Embryonic facial prominence (tissue), 1 donor: ENCODE measurements at regions not wholly inside any gene's neighbourhood (a gene's known extent, or its start where the extent isn't known, plus 50 kb on each side); places are given as distances from the start of the nearest gene placed in this dataset.
"Not testable (repeated sequence)": the region's sequence is repeated elsewhere in the genome, so short reads cannot be mapped to it uniquely, and the experiment has no call there.

Experiments
- DNase-seq: peaks from one replicate; pipeline ENCODE4 v3.0.0-alpha.2; 2016; ENCODE audit errors: extremely low spot score

GRCh38 chr3:35849496-35849895 lies 210.2 kb downstream of the ARPP21 start:
- no peak for DNase-seq

DNA sequence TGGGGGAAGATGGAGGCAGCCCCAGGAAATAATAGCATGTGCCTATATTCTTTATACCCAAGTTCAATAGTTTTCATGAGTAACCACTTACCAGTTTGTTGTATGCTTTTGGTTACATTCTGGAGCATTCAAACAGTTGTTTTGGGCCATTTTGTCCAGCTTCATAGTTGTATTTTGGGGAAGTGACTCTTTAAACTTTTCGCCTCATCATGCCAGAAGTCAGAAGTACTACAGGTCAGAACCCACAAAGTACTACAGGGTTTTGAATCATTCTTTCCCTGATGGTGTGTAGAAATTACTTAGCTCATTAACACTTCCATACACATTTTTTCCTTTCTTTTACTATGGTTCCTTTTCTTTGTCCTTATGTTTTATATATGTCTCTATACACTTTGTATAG lies 210.6 kb downstream of the ARPP21 start:
- DNase-seq, result no peak

DNA sequence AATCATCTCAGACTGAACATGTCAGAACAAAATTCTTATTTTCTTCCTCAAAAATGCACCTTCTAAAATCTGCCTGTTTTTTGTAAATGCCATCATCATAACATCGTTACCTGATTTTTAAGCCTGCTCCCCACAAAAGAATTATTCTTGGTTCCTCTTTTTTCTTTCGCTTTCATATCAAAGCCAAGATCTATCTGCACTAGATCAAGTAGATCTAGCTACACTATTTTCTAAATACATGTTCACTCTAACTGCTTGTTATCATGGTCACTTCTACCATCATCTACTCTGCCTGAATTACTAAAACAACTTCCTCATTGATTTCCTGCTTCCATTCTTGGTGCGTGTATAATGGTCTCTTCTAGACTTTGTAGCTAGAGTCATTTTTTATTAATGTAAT lies 217.7 kb downstream of the ARPP21 start:
- no peak for DNase-seq

DNA sequence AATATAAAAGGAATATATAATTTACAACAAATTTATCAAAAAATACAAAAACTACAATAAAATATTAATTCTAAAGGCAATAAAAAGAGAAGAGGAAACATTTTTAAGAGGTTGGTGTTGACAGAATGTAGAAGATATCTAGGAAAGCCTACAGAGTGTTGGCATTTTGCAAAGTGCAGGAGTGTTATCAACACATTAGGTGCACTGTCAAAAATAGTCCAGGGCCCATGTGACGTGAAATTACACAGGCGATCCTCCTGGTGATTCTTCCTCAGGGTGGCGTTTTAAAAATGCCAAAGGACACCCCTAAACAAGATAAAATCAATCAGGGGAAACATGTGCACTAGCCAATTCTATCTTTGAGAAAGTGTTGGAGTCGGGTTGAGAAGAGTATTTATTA lies 222.7 kb downstream of the ARPP21 start:
- DNase-seq, result no peak

DNA sequence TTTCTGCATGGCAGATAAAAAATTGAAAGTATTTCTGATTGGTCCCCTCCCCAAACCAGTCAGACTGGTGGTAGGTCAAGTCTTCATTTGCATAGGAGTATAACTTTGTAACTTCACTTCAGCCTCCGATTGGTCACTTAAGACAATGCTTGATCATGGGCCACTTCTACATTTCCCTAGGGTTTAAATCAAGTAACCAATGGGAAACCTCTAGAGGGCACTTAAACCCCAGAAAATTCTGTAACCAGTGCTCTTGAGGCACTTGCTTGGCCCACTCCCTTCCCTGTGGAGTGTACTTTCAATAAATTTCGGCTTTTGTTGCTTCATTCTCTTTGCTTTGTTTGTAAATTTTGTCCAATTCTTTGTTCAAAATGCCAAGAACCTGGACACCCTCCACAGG lies 225.5 kb downstream of the ARPP21 start:
- no peak for DNase-seq

DNA sequence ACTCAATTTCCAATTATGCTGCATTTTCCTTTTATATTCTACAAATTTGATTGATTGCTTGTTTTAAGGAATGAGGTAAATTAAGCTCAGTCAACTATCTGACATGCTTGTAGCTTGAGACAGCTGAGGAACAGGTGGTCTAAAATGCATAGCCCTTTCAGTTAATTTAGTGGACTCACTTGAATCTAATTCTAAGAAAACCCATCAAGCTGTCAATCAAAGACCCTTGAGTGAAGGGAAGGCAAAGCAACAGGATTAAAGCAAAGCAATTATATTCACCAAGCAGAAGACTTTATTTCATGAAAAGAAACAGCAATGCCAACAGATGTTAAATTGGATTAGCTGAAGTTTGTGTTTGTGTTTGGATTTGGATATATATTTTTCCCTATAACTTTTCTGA lies 228.5 kb downstream of the ARPP21 start:
- DNase-seq, result no peak

DNA sequence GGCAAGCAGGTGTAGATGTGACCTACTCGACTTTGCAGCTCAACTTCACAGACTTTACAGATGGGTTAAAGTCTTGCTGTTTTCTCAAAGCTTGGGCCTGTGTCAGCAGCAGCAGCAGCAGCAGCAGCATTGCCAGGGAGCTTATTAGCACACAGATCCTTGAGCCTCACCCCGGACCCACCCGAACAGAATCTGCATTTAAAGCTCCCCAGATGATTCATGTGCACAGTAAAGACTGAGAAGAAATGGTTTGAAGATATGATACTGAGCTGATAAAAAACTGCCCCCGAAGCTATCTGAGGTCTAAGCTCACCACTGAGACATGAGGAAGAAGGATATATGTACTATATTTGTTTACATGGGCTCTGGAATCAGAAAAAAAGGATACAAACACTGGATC lies 231.7 kb downstream of the ARPP21 start:
- DNase-seq, result no peak

DNA sequence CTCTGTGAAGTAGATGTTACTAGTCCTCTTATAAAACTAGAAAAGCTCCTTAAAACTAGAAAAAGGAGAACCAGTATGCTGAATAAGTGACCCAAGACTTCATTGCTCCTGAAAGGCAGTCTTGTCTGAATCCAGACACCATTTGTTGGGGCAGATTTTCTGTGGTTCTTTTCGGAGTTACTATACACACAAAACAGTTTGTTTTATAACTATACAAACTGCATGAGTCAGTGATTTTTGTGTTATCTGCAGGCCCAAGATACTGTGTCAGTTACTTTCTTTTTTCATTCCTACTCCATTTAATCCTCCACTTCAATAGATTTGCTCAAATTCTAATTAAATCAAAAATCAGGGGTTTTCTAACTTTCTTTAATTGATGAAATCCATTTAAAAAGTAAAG lies 244.6 kb downstream of the ARPP21 start:
- no peak for DNase-seq

DNA sequence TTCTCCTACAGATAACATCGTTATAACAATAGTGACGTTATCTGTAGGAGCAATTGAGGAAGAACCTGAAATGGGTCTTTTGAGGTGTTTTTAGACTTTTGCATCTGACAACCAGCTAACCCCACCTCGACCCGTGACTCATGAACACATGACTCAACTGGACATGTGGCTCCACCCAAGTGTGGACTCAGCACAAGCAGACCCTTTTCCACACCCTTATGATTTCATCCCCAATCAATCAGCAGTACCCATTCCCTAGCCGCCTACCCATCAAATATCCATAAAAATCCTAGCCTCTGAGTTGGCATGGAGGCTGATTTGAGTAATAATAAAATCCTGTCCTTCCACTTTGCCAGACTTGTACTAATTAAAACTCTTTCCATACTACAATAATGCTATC lies 255.4 kb downstream of the ARPP21 start:
- DNase-seq, result no peak

DNA sequence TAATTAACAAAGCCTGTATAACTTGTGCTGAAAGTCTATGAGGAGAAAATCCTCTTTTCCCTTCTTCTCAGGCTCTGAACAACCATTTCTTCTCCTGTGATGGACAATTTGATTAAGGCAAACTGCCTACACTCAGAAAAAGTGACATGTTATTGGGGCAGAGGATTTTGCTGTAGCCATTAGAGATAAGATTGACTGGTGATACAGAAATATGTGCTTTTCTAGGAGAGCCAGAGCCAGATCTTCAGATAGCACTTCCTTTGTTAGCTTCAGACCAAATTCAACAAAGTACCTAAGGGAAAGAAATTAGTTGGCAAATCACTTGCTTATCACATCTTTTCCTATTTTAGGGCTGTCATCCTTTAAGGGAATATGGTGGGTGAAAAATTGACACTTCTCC lies 259.9 kb downstream of the ARPP21 start:
- DNase-seq, result no peak

DNA sequence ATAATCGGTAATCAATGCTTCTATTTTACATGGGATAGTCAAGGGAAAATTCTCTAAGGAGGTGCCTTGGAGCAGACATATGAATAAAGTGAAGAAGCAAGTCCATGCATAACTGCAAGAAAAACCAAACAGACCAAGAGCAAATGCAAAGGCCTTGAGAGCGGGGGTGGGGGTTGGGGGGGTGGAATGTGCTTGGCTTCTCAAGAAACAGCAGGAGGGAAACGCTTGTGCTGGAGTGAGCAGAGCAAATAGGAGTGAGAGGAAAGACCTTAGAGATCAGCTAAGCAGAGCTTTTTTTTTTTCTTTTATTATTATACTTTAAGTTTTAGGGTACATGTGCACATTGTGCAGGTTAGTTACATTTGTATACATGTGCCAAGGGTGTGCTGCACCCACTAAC lies 260.8 kb downstream of the ARPP21 start:
- no peak for DNase-seq

- peak; percentile 35 for DNase-seq
Observed at GRCh38 chr3:35908366-35909232, 269.3 kb downstream of the ARPP21 start.

- no peak for DNase-seq
Observed at GRCh38 chr3:35919160-35919559, 279.8 kb downstream of the ARPP21 start.

DNA sequence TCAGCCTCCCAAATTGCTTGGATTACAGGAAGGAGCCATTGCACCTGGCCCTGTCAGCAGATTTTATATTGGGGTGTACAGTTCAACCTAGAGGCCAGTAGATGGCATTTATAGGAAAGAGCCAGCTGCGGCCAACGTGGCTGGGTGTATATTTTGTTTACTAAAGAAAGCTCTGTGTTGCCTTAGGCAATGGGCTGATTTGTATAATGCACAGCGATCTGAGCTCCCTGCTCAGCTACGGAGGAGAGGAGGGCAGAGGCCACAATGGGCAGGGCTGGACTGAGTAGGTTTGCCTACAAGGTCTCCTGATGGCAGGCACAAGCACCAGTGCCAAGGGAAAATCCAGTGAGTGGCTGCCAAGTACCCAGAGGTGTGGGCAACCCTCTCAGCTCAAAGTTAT lies 282.4 kb downstream of the ARPP21 start:
- DNase-seq, result no peak

DNA sequence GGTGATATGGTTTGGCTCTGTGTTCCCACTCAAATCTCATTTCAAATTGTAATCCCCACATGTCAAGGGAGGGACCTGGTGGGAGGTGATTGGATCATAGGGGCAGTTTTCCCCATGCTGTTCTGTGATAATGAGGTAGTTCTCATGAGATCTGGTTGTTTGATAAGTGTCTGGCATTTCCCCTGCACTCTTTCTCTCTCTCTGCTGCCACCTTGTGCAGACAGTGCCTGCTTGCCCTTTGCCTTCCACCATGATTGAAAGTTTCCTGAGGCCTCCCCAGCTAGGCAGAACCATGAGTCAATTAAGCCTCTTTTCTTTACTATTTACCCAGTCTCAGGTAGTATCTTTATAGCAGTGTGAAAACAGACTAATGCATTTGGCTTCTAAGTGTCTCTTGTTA lies 284.7 kb downstream of the ARPP21 start:
- DNase-seq, result not testable (repeated sequence)

- DNase-seq, result no peak
Observed at GRCh38 chr3:35927441-35927840, 288.1 kb downstream of the ARPP21 start.

DNA sequence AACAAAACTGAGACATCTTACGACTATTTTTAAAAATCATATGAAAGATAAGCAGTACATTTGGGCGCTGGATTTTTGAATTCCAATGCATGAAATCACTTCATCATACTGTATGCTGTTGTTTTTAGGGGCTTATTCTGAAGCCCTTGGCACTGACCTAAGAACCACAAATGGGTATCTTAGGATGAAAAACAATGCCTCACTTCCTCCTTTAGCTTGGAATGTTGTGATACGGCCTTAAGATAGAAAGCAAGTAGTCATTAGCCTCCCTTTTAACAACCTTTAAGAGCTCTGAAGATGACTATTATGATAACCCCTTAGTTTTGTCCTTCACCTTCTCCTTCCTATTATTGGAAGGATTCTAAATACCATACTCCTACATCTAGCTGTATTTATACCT lies 289.8 kb downstream of the ARPP21 start:
- no peak for DNase-seq

DNA sequence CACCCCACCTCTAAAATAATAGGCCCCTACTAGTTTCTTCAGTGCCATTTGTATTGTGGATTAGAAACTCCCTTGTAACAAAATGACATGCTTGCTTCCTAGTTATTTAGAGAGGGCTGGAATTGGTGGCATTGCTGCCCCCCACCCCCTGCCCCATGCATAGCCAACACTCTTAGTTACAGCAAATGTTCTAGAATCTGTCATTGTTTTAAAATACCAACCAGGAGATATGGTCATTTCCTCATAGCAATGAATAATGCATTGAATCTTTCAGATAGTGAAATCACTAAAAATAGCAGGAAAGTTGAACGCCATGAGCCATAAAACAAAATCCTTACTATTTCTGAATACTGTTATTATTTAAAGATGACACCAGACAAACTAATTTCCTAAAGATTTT lies 292.5 kb downstream of the ARPP21 start:
- DNase-seq, result no peak

- no peak for DNase-seq
Observed at GRCh38 chr3:35932995-35933394, 293.7 kb downstream of the ARPP21 start.

DNA sequence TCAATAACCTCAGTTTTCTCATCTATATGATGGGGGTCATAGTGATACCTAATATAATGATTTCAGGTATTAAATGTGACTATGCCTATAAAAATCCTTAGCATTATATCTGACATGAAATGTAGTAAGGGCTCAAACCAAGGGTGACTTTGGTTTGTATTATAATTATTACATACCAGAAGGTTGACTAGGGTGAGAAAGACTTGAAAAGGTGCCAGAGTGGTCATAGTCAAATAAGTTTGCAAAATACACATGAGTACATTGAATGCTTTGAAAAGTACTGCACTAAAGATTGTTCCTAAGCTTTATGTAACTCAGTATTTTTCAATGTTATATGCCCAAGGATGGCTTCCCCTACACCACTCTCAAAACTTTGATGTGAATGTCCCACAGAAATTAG lies 297.2 kb downstream of the ARPP21 start:
- DNase-seq, result no peak

DNA sequence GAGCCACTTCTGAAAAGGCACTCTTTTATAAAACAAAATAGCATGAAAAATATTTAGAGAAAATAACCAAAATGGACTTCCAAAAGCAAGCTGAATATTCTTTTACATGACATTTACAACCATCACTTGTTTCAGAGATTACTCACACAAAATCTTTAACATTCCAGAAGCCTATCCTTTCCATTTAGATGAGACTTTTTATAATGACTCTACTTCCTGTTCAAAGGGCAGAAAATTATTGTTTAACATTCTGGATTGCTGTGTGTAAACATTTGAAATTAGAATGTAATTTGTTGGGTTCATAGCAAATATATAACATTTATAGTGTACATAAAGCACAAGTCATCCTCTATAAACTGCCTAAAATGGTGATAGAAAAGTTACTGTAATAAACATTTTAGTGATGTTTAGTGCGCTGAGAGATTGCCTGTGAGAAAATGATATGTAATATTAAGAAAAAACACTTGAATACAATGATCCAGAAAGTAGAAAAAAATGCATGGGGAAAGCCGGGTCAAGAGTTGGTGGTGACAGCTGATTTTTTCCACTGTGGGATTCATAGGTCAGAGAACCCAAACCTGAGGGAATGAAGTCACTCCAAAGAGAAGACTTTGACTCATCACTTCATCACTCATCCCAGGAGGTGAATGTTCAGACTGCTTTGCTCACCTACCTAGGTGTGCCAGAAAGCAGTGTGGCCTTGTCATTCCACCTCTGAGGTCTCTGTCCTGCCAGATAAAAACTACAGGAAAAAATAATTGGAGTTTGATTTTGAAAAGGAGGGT lies 305.8 kb downstream of the ARPP21 start:
- DNase-seq, result no peak

DNA sequence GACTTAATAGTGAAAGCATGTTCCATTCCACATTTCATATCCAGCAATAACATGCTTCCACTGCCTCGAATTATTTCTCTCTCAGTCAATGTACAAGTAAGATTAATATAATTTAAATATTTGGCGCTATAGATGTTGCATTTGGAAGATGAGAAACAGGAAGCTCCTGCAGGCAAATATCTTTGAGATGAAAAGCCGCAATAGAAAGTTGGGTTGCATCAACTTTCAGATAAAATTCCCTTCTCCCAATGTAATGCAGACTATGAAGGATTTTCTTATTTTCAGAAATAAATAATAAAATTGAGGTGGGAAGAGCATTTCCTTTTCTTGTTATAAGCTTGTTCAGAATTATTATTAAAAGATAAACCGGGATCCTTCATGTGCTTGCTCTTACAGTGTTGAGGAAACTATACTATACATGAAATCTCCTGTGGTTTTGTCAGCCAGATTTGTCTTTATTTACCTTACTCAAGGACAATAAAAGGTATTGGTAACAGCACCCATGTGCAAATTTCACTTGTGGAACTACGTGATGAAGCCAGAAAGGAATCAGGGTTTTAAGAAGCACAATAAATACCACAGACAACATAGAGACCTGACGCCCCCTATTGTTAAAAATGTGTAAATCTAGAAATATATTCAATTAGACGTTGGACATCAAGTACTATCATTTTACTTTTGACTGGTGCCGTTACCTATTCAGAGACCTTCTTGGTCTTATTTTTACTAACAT lies 307.0 kb downstream of the ARPP21 start:
- DNase-seq, result no peak
